Erythroblast (primary cell): ENCODE measurements at regions not wholly inside any gene's neighbourhood (a gene's known extent, or its start where the extent isn't known, plus 50 kb on each side); places are given as distances from the start of the nearest gene placed in this dataset.

Experiments
- GATA1 ChIP-seq: IDR thresholded peaks from 2 replicates; pipeline ENCODE4 v1.6.1; 2011; ENCODE audit warnings: low read depth, mild to moderate bottlenecking, control low read depth, low read length, moderate library complexity
- POLR2A ChIP-seq: IDR thresholded peaks from 2 replicates; pipeline ENCODE4 v1.6.1; 2011; ENCODE audit warnings: mild to moderate bottlenecking, low read length

- TF ChIP-seq POLR2A: no peak
- TF ChIP-seq GATA1: no peak
Observed at GRCh38 chr13:69633044-69633443, 474.6 kb upstream of the ATXN8OS start.
